Psoas muscle (tissue), 7 donors: ENCODE measurements at regions not wholly inside any gene's neighbourhood (a gene's known extent, or its start where the extent isn't known, plus 50 kb on each side); places are given as distances from the start of the nearest gene placed in this dataset.

ENCODE experiments used
- ATAC-seq, 4 donors: fragments of 200-7000 bp; cut with Tn5 transposase; one replicate each; pipeline ENCODE4 v1.9.1; 2020; ENCODE audit warnings: moderate library complexity in 3 of 4, mild to moderate bottlenecking in 2 of 4
- DNase-seq, 2 donors: peaks; one replicate each; pipeline ENCODE4 v3.0.0-alpha.2; 2020
- H3K27ac ChIP-seq: fragments of 200-600 bp; one replicate; pipeline ENCODE4 v1.8.0; 2022
- H3K27me3 ChIP-seq, 3 donors: fragments of 200-600 bp in 1 of 3; one replicate each; pipeline versions ENCODE4 v1.6.1 to v1.8.0; 2013 to 2022; ENCODE audit warnings: low read length in 2 of 3, mild to moderate bottlenecking in 2 of 3, moderate library complexity in 1 of 3; ENCODE audit not compliant: insufficient read depth in 3 of 3
- H3K36me3 ChIP-seq, 2 donors: fragments of 200-600 bp in 1 of 2; one replicate each; pipeline versions ENCODE4 v1.6.1 to v1.8.0; 2013 to 2022; ENCODE audit warnings: low read depth in 1 of 2, mild to moderate bottlenecking in 1 of 2, moderate library complexity in 1 of 2; ENCODE audit not compliant: insufficient read depth in 1 of 2
- H3K4me1 ChIP-seq: fragments of 200-600 bp; one replicate; pipeline ENCODE4 v1.8.0; 2022
- H3K4me3 ChIP-seq: fragments of 200-600 bp; one replicate; pipeline ENCODE4 v1.8.0; 2022; ENCODE audit warnings: mild to moderate bottlenecking
- H3K9me3 ChIP-seq: fragments of 200-600 bp; one replicate; pipeline ENCODE4 v1.8.0; 2022
- CTCF ChIP-seq: fragments of 200-600 bp; IDR thresholded peaks from one replicate; pipeline ENCODE4 v1.8.0; 2022; ENCODE audit warnings: antibody characterized with exemption
- WGBS, 3 donors: extraction: QIAGEN DNeasy Blood & Tissue Kit; methylation state at CpG; one replicate each; pipeline versions ENCODE4 v1.1.6 to v1.1.7; 2013; 5-methylcytosine and 5-hydroxymethylcytosine counted together
- intact Hi-C, 2 donors: fragments of 100-400 bp; cut with DNase I; formaldehyde crosslinking; loops; one replicate each; pipeline versions ENCODE4 v1.11.0 to v1.14.2; 2022
- donor health status: healthy with polysubstance abuse.
- donor health status: DM: no; HTN: no; CAD: no; lungs with moderate emphysema.
- donor health status: Bipolar disorder and iron deficiency.
- donor health status: healthy.
- donor health status: DM: yes; HTN: yes; CAD: no.
- donor health status: DM: no; HTN: no; CAD: no.
- donor health status: DM: yes; HTN: yes; CAD: no.

DNA sequence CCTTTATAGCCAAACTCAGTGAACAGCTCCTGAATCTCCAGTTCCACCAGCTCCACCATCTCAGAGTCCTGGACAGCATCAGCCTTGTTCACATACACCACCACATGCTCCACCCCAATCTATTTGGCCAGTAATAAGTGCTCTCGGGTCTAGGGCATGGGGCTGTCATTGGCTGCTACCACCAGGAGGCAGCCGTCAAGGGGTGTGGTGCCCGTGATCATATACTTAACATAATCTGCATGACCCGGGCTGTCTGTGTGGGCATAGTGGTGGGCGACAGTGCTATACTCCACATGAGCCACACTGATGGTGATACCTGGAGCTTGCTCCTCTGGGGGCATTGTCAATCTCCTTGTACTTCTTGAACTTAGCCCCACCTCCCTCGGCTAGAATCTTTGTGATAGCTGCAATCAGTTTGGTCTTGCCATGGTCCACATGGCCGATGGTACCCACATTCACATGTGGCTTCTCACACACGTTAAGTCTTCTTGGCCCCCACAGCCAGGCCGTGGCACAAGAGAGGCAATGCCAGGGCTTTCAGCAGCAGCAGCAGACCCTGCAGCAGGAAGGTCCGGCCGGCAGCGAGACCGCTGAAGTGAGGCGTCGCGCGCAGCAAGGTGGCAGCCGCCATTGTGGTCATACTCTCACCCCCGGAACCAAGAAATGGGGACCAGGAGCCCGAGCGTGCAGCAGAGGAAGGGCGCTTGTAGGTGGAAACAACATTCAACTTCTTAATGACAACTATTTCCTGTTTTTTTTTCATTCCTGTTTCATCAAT, 210.3 kb upstream of the WSB1 start:
- intact Hi-C loops = no loop called here
- H3K27ac ChIP-seq = no peak overlapping the region
- no peak for TF ChIP-seq CTCF
- no peak for ATAC-seq
- peaks cover 0 to 2% (median 0%) of the 10 kb centered on the region in 3 donors for H3K27me3 ChIP-seq
- WGBS, 3 donors = 80 to 85% (median 85%) methylated on average over 22 of the region's 22 CpGs
- H3K9me3 ChIP-seq = no peaks in the 10 kb centered on the region
- H3K36me3 ChIP-seq = no peaks in the 10 kb centered on the region
- no peaks in the 10 kb centered on the region for H3K4me1 ChIP-seq
- no peak for DNase-seq
- H3K4me3 ChIP-seq = no peak overlapping the region

- DNase-seq = no peak
- H3K9me3 ChIP-seq = no peaks in the 10 kb centered on the region
- H3K27me3 ChIP-seq = peaks cover 0 to 2% (median 0%) of the 10 kb centered on the region in 3 donors
- no peaks in the 10 kb centered on the region for H3K4me1 ChIP-seq
- no peak overlapping the region for H3K27ac ChIP-seq
- no peak for ATAC-seq
- H3K36me3 ChIP-seq = no peaks in the 10 kb centered on the region
- WGBS, 3 donors = 67 to 72% (median 67%) methylated on average over 2 of the region's 2 CpGs
- intact Hi-C loops = no loop called here
- TF ChIP-seq CTCF = no peak
- no peak overlapping the region for H3K4me3 ChIP-seq
These were observed 208.4 kb upstream of the WSB1 start for GRCh38 chr17:27085517-27085916.

DNA sequence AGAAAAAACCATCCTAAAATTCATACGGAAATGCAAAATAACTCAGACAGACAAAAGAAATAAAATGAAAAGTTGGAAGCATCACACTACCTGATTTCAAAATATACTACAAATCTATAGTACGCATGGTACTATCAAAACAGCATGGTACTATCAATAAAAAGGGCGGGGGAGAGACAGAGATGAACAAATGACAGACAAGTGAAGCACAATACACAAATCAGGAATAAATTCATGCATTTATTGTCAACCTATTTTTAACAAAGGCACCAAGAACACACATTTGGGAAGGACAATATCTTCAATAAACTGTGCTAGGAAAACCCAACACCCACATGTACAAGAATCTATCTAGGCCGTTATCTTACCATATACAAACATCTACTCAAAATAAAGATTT, 207.4 kb upstream of the WSB1 start:
- H3K36me3 ChIP-seq = no peaks in the 10 kb centered on the region
- intact Hi-C loops = no loop called here
- H3K4me3 ChIP-seq = no peak overlapping the region
- WGBS, 3 donors = 63 to 67% (median 66%) methylated on average over 4 of the region's 4 CpGs
- no peak for TF ChIP-seq CTCF
- no peaks in the 10 kb centered on the region for H3K4me1 ChIP-seq
- H3K27ac ChIP-seq = no peak overlapping the region
- ATAC-seq = no peak
- H3K27me3 ChIP-seq = peaks cover 0 to 2% (median 0%) of the 10 kb centered on the region in 3 donors
- no peak for DNase-seq
- no peaks in the 10 kb centered on the region for H3K9me3 ChIP-seq

DNA sequence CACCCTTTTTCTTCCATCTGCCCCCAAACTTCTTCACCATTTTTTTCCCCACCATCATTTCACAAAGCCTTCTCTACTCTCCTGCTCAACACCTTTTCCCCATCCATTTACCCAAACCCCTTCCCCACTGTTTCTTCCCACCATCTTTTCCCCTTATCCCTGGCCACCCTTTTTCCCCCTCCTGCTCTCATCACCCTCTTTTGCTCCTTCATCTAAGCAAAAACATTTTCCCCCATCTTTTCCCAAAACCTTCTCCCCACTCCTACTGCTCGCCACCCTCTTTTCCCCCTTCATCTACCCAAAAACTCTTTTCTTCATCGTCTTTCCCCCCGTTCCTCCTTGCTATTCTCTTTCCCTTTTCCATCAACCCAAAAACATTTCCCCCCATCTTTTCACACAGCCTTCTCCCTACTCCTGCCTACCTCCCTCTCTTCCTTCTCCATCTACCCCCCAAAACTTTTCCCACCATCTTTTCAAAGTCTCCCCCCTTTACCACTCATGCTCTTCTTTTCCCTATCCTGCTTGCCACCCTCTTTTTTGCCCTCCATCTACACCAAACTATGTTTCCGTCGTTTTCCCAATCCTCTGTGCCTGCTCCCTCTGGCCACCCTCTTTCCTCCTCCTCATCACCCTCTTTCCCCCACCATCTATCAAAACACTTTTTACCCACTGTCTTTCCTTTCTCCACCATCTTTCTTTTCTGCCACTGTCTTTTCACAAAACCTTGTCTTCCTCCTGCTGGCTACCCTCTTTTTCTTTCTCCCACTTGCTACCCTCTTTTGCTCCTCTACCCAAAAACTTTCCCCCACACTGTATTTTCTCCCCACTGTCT, 205.8 kb upstream of the WSB1 start:
- ATAC-seq = no peak
- H3K4me3 ChIP-seq = no peak overlapping the region
- 64 to 68% (median 64%) methylated on average over 5 of the region's 5 CpGs for WGBS, 3 donors
- no peak overlapping the region for H3K27ac ChIP-seq
- no peak for DNase-seq
- no peaks in the 10 kb centered on the region for H3K9me3 ChIP-seq
- TF ChIP-seq CTCF = no peak
- no peaks in the 10 kb centered on the region for H3K4me1 ChIP-seq
- H3K36me3 ChIP-seq = no peaks in the 10 kb centered on the region
- intact Hi-C loops = no loop called here
- H3K27me3 ChIP-seq = peaks cover 0 to under 1% (median 0%) of the 10 kb centered on the region in 3 donors
